Activated CD8-positive, alpha-beta memory T cell treated with anti-CD3 and anti-CD28 coated beads, Interleukin-2, amount 50 U/mL, for 4 hours (primary cell): ENCODE measurements at regions not wholly inside any gene's neighbourhood (a gene's known extent, or its start where the extent isn't known, plus 50 kb on each side); places are given as distances from the start of the nearest gene placed in this dataset.

ENCODE experiments used
- DNase-seq: peaks from one replicate; pipeline ENCODE4 v3.0.0-alpha.2; 2020

DNA sequence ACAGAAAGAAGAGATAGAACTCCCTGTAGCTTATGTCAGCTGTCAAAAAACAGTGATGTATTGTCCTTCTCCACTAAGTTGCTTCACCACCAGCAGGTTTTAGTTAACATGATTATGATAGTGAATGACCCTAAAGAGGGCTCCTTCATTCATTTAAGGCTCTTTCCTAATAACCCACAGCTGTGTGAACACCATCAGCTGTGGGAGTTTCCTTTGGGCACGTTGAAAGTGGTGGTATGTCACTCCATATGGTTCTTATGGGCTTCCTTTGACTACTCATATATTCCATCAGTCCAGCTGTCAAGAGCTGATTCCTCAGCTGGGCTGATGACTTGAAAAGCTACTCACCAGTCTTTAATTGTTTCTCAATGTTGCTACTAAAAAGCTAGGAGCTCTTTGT, 210.3 kb downstream of the UBE2E3 start:
- DNase-seq, result no peak

DNA sequence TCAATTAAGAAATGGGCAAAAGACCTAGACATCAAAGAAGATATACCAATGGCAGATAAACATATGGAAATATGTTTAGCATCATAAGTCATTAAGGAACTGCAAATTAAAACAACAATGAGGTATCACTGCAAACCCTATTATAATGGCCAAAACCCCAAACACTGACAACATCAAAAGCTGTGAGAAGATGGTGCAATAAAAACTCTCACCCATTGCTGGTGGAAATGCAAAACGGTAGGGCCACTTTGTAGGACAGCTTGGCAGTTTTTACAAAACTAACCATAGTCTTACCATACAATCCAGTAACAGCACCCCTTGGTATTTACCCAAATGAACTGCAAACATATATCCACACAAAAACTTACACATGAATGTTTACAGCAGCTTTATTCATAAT, 213.1 kb downstream of the UBE2E3 start:
- DNase-seq, result no peak

DNA sequence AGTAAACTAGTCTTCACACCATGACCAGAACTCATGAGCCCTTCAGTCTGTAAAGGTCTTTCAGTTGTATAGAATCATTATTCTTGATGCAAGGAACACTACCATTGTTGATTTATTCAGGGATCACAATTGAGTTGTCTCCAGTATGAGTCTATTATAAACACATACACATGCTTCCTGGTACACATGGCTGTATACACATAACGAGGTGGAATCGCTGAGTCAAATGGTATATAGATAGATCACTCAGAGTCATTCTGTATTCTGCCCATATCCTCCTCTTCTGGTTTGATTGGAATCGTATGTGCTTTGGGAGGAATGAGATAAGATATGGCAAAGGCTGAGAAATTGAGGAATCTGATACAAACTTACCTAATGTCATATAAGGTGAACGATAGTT, 216.0 kb downstream of the UBE2E3 start:
- no peak for DNase-seq

DNA sequence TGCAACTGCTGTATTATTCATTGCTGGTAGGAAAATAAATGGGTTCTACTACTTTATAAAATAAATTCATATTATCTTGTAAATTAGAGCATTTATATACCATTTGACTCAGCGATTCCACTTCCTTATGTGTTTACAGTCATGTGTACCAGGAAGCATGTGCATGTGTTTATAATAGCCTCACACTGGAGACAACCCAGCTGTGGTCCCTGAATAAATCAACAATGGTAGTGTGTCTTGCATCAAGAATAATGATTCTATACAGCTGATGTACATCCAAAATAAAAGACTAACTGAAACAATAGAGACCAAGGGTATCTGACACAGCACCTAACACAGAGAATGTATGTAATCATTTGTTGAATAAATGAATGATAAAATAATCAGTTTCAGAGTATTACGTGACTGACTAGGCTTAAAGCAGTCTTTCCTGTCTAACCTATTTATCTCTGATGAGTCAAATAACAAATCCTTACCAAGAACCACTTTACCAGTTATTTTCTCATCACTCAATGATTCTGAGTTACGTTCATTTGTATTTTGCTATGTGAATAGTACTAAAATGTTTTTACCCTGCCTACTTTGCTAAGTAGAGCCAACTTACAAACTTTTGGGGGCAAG, 216.8 kb downstream of the UBE2E3 start:
- no peak for DNase-seq

DNA sequence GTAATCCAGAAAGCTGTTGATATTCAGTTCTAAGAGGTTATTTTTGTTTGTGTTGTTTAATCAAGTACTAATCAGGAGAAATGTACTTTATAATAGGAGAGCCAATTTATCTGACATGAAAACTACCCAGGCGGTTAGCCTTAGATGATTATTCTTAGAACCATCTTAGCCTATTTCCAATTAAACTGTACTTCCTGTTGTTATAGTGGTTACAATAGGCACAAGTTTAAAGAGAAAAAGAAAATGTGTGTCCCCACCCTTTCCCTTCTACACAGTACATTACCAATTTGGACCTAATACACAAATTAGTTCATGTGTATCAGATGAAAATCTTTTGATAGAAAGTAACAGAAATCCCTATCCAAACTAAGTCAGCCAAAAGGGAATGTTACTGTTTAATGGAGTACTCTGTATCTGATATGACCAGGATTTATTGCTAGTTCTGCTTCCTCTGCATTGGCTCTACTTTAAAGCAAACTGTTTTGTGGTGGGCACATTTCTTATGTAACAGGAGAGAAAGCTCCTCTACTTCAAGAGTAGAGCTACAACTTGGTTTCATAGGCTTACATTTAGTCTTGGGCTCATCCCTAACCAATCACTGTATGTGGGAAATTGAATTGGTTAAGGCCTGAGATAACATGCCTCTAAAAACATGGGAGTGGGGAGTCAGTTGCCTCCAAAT, 217.9 kb downstream of the UBE2E3 start:
- DNase-seq, result no peak

DNA sequence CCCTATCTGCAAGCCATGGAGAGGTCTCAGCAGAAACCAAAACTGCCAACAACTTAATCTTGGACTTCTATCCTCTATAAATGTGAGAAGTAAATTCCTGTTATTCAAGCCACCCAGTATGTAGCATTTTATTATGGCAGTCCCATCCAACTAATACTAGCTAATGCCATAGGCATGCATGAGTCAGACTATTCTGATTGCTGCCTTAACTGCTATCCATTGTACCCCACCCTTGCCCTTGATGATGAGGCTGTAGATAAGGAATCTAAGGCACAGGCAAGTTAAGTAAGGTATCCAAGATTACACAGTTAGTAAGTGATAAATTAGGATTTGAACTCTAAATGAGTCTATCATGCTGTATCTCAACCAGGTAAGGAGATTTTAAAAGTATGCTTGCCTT, 223.0 kb downstream of the UBE2E3 start:
- DNase-seq, result no peak

DNA sequence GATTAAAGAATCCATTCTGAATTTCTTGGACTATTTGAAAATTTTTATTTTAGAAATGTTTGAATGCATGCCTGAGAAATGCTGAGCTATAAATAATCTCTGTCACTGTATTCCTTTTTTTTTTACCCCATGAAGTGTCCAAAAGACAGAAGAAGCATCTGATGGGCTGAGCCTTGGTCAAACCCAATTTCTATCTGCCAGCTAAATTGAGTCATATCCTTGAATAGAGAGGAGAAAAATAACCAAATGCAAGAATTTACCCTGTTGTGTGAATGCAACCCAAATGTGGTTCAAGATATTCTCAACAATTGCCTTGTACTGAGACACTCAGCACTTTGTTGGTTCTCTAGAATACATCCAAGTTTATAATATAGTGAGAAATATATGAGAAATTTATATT, 223.5 kb downstream of the UBE2E3 start:
- no peak for DNase-seq

DNA sequence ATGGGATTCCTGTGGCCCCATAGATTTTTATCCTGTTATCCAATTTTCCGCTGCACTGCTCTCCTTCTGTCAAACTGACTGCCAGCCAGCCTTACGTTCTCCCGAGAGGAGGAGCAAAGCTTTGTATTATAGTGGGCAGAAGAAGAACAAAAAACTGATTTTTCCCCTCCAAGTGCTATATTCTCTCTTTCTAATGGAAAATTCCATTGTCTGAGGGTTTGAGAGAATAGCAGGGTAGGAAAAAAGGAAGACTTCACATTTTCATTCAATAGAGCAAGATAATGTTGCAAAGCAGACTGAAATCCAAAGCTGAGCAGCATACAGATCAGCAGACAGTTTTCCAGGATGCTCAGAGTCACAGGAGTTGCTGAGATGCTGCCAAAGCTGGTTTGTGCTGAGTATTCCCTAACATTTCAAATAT, 238.0 kb downstream of the UBE2E3 start:
- no peak for DNase-seq

DNA sequence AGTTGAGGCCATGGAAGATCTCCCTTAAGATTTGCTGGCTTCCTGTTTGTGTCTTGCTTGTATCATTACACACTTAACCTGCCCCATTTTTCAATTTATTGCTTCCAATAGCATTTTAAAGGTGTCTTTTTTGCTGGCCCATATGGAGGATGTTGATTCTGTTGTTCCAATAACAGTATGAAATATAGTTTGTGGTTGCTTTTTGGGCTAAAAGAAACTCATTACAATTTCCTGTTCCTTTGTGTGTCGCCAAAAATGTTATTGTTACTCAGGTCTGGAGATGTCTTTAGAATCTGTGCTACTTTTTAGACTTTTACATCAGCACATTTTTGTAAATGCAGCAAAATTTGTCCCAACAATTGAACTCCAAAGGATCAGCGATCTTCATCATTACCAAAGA, 234.0 kb upstream of the ITGA4 start:
- DNase-seq, result no peak

DNA sequence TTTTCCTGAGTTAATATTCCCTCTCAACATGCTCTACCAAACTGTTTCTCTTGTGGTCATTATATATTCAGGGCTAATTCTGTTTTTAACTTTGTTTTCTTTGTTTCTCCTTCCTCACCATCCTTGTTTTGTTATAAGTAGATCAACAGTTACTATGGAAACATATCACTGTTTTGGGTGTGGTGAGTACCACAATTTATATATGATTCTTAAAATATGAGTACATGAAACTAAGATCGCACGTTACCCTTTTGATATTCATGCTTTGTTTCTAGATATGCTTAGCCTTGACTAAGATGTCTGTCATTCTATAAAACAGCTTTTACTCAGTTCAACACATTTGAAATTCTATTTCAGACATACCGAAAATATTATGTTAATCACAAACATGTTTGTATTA, 232.3 kb upstream of the ITGA4 start:
- no peak for DNase-seq

DNA sequence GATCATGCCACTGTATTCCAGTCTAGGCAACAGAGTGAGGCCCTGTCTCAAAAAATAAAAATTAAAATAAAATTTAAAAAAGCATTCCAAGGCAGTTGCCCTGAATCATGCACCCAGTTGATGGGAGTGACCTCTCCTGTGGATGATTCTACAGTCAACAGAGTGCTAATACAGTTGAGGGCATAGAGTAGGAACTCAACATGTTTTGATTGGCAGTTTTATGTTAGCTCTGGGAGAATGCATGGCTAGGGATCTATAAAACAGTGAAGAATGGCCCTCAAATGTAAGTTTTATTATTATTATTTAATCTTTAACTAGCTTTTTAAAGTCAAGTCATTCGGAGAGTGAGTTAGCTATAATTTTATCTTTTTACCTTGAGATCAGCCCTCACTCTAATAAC, 228.5 kb upstream of the ITGA4 start:
- DNase-seq, result no peak

DNA sequence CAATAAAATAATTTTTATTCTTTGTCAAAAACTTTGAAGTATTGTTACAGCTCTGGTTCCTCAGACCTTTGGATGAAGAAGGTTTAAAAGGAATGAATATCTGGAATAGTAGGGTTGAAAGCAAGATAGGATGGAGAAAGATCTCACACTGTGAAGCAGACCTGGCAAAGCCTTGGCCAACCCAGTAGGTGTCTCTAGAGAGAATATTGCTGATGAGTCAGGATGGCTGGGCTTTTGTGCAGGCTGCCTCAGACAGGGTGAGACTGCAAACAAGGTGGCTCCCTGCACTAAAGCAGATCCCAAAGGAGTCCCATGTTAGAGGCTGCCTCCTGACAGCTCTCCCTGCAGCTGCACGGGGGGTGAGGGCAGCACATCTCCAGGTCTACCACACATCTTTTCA, 226.0 kb upstream of the ITGA4 start:
- no peak for DNase-seq

DNA sequence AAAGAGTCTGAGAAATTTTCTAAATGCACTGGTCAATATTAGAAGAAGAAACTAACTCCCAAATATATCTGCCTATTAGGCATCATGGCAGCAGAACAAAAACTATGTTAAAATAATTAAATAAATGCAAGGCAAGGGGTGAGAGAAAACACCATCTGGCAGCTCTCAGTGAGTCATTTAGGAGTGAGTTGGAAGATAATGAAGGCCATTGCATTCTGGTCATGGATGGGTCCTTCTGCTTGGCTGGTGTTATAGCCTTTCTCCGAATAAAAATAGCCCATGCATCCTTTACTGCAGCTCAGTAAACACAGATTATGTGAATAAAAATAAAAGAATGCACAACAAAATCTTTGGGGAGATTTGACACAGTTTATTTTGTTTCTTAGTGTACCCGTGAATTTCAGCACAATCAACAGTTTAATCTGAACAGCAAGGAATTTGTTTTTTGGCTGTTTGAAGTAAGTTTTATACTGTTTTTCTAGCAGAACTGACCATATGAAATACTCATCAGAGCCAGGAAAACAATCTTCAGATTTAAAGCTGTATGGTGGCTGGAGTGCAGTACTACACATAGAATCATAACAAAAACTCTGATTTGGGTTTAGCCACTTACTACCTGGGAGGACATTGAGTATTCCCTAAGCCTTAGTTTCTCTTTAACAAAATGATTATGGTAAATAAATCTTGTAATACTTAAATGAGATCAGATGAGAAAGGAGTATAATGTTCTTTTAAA, 225.1 kb upstream of the ITGA4 start:
- DNase-seq, result no peak

DNA sequence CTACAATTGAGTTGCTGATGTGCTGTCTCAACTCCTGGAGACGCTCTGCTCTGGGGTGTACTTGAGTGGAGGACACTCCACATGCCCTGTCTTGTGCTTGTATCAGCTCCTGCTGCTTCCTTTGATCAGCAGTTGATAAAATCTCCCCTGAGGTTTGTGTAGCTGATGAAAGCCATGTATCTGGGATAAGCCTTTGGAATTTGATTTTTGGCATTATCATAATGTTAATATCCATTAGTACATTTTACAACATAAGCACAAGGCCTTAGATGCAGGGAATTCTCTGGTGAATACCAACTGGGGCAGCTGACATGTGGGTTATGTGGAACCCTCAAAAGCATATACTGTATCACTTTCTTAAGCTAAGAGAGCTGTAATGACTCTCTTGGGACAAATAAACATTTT, 222.7 kb upstream of the ITGA4 start:
- DNase-seq, result no peak

DNA sequence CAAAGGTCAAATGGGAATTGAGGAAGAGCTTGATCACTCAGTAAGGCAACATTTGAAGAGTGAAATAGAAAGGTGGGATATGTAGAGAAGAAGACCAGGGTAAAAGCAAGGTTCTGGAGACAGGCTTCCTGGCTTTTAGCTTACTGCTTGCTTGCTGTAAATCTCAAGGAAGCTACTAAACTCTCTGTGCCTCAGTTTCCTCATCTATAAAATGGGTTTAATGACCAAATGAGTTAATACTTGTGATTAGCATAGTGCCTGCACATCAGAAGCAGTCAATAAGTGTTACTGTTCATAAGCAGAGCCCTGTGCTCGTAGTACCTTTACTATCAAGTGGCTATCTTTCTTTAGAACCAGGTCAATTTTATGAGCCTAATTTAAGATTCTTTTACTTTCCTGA, 222.2 kb upstream of the ITGA4 start:
- DNase-seq, result no peak

DNA sequence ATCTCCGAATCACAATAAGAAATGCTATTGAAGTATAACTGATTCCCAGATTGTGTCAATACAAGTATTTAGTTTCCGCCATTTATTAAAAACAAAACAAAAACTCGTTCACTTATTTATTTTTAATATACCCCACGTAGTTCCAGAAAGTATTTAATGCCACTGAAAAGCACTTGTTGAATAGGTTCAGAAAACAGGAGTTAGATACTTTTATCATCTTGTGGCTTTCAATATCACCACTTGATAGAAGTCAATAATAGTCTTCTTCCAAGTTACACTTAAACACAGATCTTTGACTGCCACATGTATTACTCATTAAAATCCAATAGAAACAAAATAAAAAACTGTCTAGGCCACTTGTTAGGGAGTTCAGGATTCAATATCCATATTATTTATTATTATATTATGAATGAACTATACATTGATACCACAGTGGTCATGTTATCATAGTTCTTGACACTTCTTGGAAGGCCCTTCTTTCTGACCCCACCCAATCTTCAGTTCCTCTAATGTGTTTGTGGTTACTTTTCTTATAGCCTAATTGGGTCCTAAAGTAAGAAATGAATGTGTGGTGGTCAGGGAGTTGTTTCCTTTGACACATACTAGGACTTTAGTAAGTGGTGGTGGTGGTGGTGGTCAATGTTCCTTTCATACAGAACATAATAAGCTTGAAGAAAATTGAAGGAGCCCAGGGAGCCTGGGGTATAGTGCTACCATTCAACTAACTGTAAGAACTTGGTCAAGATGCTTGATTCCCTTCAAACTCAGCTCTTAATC, 221.3 kb upstream of the ITGA4 start:
- no peak for DNase-seq

DNA sequence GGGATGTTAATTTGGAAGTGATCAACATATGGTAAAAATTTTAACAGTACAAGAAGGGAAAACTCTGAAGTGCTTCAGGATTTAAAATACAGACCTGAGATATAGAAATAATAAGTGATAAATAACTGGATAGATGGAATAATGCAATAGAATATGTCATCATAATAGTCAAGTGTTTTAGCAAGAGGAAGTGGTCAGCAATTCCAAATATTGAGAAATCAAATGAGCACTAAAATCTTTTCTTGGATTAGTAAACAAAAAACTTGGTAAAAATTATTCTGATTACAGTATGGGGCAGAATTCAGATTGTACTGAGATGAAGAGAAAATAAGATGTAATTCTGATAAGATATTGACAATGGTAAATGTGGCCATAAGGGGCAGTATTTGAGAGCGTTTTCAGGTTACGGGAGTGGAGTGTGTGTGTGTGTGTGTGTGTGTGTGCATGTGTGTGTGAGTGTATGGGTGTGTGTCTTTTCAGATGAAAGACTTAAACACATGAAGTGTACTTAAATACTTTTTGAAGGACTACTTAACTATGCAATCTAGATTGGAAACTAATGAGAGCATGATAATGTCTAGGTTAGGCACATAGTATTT, 217.9 kb upstream of the ITGA4 start:
- DNase-seq, result no peak

DNA sequence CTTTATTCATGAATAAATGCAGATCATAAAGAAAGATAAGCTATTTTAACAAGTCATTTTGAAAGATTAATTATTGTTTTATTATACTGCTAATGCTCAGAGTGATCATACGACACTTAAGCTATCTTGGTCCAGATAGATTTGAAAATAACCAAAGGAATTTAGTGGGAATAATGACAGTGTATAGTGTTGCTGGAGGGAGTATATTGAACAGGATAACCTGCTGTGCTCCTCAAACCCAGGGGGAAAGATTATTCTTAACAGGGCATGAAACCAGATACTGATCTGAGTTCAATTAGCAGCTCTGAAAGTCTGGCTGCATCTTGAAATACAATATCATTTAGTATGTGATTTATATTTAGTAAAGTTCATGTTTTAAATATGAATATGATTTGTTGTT, 216.3 kb upstream of the ITGA4 start:
- DNase-seq, result no peak

DNA sequence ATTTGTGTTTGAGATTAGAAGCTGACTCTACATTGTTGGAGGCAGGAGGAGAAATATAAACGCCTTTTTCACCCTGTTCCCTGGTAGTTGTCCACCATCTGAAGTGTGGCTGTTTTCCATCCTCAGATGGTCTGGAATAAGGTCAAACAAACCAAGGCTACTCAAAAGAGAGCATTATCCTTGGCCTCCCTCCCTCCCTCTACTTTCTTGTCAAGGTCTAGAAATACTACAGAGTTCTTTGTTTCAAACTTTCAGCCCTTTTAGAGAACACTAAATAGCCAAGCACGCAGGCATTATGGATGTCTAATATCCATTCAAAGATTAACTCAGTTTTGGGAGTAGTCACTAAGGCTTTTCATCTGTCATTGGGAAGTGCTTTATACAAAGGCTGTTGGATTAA, 215.8 kb upstream of the ITGA4 start:
- DNase-seq, result no peak

DNA sequence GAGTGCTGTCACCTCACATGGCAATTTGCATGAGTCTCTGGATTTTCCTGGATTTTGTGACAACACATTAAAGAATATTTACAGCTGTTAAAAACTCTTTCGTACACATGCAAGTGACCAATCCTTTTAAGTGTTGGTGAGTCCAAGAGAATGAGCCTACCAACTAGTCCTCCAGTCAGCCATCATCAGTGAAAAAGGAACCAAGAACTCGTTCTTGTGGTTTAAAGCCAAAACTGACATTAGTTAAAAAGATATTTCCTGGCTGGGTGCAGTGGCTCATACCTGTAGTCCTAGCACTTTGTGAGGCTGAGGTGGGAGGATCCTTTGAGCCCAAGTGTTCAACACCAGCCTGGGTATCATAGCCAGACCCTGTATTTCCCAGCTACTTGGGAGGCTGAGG, 215.4 kb upstream of the ITGA4 start:
- no peak for DNase-seq

DNA sequence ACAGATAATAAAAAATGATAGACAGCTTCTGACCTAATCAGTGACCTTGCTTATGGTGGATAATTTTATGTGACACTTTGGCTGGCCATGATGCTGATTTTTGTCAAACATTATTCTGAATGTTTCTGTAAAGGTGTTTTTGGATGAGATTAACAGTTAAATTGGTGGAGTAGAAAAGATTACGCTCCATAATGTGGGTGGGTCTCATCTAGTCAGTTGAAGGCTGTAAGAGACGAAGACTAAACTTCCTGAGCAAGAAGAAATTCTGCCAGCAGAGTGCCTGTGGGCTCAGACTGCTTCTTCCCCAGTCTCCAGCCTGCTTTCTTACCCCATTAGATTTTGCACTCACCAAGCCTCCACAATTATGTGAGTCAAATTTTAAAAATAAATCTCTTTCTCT, 214.9 kb upstream of the ITGA4 start:
- DNase-seq, result no peak

DNA sequence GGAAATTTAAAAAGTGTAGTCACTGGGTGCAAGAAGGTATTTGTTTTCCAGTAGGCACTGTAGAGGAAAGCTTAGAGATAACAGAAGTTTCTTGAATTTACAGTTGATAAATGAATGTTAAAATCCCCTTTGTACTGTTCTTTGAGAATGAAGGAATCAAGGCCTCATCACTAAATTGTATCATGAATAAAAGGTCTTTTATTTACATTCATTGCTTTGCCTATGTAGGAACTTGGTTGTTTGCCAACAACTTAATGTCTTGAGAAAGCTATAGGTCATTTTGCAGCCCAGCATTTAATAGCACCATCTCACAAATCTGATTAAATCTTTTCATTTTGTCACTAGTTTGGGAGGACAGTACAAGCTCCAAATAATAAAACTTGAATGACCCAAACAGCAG, 213.9 kb upstream of the ITGA4 start:
- no peak for DNase-seq

DNA sequence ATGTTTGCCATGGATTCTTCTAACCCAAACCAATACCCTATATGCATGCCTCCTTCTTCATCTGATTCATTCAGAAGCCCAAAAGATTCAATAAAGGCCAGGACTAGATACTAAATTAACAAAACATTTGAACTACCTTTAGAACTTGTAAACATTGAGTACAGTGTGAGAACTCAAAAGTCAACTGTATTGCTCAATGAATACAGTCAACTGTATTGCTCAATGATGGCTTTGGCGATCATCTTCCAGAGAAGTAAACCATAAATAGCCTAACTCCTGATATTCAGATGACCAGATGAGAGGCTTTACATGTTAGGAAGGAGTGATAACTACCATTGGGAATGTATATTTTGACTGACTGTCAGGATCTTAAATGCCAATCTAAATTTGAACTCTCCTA, 206.5 kb upstream of the ITGA4 start:
- no peak for DNase-seq
